ENCODE measurements at regions not wholly inside any gene's neighbourhood (a gene's known extent, or its start where the extent isn't known, plus 50 kb on each side); places are given as distances from the start of the nearest gene placed in this dataset.

DNA sequence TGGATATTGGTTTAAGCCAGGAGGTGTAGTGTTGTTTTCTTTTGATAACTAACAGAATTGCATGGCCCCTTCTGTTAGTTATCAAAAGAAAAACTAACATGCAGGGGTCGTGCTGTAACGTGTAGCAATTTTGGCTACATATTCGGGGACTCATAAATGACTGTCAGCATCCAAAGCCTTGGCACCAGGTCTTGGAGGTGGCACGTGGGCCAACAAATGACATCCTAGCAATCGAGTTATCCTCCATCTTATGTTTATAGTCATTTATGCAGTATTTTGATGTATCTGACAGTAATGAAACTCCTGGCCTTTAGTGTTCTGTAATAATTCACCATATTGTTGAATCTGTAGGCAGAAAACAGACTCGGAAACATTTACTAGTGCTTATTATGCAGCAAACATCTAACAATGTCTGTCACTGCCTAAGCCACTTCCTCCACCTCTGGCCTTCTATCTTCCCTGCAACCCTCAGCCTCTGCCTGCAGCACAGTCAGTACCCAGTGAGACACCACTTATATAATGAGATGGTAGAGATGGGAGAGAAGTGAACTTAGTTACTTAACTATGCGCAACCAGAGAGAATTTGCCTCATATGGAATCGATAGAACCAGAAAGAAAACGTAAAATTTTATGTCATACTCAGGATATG, 184.6 kb downstream of the AEBP2 start:
- TF ChIP-seq POLR2A (IDR thresholded peaks at IDR 0.05; ENCODE audit: low read depth, low read length) (no peak), POLR2AphosphoS5 (IDR thresholded peaks at IDR 0.05; ENCODE audit: low read depth, low read length) (no peak)

Measured in GM12891 (cell line).